GM19455 (cell line): ENCODE measurements at regions not wholly inside any gene's neighbourhood (a gene's known extent, or its start where the extent isn't known, plus 50 kb on each side); places are given as distances from the start of the nearest gene placed in this dataset.

Experiments
- ATAC-seq: cut with Tn5 transposase; IDR thresholded peaks from one replicate; pipeline ENCODE4 v1.9.1; 2021; ENCODE audit not compliant: unreplicated experiment

- ATAC-seq: no peak
These were observed 203.1 kb upstream of the CAMK1G start for GRCh38 chr1:209380420-209380819.

GRCh38 chr1:209382231-209383100, 201.0 kb upstream of the CAMK1G start:
- ATAC-seq: no peak

DNA sequence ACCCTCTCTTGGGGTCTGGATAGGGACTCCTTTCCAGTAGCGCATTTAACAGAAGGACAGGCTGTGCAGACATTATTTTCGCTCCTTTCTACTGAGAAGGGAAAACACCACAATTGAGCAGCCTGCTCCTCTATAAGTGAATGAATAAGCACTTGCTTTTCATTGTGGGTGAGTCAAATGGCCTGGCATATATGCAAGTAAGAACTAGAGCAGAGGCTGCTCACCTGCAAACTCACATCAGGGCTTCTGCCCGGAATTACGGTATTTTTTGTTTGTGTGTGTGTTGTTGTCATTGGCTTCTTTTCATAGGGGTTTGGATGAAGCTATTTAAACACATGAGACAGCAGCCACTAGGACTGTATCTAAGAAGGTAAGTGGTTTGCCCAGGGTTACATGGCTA, 200.1 kb upstream of the CAMK1G start:
- ATAC-seq: no peak

DNA sequence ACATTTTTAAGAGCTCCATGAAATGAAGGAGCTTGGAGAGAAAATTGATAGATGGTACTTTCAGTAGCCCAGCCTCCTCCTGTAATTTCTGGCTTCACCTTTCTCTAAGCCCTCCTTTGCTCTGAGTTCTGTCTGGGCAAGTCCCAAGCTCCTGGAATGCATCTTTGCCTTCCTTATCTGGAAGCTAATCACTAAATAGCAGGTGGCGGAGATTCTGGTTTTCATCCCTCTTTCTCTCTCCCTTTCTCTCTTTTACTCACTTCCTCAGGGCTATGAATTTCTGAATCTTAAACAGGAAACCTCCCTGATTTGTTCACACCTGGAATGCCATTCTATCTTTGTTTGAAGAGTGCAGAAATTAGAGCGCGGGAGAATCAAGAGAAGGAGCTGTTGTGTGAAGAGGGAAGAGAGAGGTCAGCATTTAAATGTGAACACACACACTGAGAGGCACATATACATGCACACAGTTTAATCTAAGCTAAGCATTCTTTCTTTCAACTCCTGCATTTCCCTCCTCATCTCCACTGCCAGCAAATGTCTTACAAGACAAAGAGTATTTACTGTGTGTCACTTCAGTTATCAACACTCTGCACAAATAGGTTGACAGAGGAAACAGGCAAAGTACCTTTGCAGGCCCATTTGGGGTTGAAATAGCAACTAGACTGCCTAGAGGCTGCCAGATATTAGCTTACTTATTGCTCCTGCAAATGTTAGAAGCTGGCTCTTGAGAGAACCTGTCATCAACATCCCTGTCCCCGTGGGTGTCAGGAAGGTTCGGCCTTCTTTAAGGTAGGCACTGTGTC, 199.4 kb upstream of the CAMK1G start:
- no peak for ATAC-seq

GRCh38 chr1:209384710-209385550, 198.6 kb upstream of the CAMK1G start:
- no peak for ATAC-seq

DNA sequence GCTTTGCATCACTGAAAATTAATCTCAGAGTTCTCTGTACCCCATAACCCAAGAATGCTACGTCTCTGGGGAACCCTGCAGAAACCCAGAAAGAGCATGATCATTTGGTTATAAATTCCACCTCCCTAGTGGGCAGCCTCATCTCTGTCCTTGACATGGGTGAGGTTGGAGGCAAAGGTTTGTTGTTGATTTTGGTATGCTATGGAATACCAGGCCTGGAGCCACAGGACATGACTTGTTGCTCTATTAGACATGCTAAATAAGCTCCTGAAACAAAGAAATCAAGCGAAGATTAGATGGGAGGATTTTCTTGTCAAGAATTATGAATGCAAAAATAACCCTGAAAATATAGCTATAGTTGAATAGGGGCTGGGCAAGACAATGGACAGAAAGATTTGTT, 197.4 kb upstream of the CAMK1G start:
- no peak for ATAC-seq

- no peak for ATAC-seq
These were observed 196.1 kb upstream of the CAMK1G start for GRCh38 chr1:209387271-209387968.

GRCh38 chr1:209387969-209388329, 195.6 kb upstream of the CAMK1G start:
- no peak for ATAC-seq

- no peak for ATAC-seq
These were observed 195.2 kb upstream of the CAMK1G start for GRCh38 chr1:209388358-209388757.

GRCh38 chr1:209389258-209389657, 194.3 kb upstream of the CAMK1G start:
- ATAC-seq: no peak

GRCh38 chr1:209389975-209390374, 193.5 kb upstream of the CAMK1G start:
- ATAC-seq: no peak

GRCh38 chr1:209390764-209391163, 192.8 kb upstream of the CAMK1G start:
- no peak for ATAC-seq

- no peak for ATAC-seq
These were observed 191.7 kb upstream of the CAMK1G start for GRCh38 chr1:209391792-209392191.

- ATAC-seq: no peak
These were observed 188.3 kb upstream of the CAMK1G start for GRCh38 chr1:209395169-209395568.

- no peak for ATAC-seq
These were observed 186.1 kb upstream of the CAMK1G start for GRCh38 chr1:209397371-209397770.

GRCh38 chr1:209397910-209398309, 185.6 kb upstream of the CAMK1G start:
- ATAC-seq: no peak

GRCh38 chr1:209398313-209398991, 185.1 kb upstream of the CAMK1G start:
- ATAC-seq: no peak

DNA sequence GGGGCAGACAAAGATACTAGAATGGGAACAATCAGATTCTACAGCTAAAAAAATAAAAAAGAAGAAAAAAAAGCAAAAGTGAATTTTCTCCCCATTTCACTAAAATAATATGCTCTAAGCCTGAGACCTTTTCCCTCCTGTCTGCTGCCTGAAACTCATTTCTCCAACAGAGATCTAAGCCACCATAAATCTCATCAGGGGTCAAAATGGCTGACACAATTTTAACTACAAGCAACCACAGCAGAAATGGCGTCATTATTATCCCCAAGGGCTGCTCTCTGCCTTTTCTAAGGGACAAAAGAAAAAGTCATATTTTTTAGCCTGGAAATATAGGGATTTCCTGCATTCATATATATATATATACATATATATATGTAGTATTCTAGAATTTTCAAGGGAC, 183.7 kb upstream of the CAMK1G start:
- ATAC-seq: no peak

DNA sequence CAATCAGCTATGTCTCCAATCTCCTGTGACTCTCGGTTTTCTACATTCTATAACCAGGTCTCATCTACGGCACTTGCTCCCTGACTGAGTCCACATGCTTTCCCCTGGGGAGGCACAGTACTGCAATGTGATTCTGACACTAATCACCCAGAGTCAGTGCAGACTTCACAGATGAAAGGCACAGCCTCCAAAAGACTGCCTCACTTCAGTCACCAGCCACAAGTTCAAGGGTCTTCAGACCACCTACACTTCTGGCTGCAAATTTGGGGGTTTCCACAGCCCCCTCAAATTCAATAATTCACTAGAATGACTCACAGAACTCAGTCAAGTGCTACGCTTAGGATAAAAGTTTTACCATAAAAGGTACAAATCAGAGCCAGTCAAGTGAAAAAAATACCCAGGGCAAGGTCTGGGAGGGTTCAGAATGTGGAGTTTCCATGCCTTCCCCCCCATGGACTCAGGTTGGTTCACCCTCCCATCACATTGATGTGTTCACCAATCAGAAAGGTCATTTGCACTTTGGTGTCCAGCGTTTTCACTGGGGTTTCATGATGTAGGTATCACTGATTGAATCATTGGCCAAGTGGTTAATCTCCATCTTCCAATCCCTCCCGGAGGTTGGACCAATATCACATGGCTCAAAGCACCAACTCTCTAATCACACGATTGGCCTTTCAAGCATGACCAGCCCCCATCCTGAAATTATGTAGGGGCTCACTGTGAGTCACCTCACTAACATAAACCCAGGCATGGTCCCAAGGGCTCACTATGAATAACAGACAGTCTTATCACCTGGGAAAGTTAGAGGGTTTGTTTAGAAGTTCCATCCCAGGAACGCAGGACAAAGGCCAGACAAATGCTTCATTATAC, 182.9 kb upstream of the CAMK1G start:
- ATAC-seq: no peak
